ENCODE measurements at regions not wholly inside any gene's neighbourhood (a gene's known extent, or its start where the extent isn't known, plus 50 kb on each side); places are given as distances from the start of the nearest gene placed in this dataset.

GRCh38 chr16:50953290-50953689 is 197.8 kb downstream of the SALL1 start:
- no peak for DNase-seq

GRCh38 chr16:50950955-50951354 is 200.1 kb downstream of the SALL1 start:
- no peak for DNase-seq

GRCh38 chr16:50948268-50948930 is 202.7 kb downstream of the SALL1 start:
- no peak for DNase-seq

- DNase-seq: no peak
These were observed 203.2 kb downstream of the SALL1 start for GRCh38 chr16:50947826-50948225.

GRCh38 chr16:50946606-50947005 is 204.5 kb downstream of the SALL1 start:
- DNase-seq: no peak

GRCh38 chr16:50946098-50946497 is 204.2 kb downstream of the CYLD start:
- no peak for DNase-seq

GRCh38 chr16:50945171-50945570 is 203.3 kb downstream of the CYLD start:
- DNase-seq: no peak

- DNase-seq: no peak
These were observed 202.6 kb downstream of the CYLD start for GRCh38 chr16:50944436-50944835.

GRCh38 chr16:50944033-50944432 is 202.1 kb downstream of the CYLD start:
- no peak for DNase-seq

- DNase-seq: no peak
These were observed 200.3 kb downstream of the CYLD start for GRCh38 chr16:50942143-50942542.

GRCh38 chr16:50941681-50942080 is 199.8 kb downstream of the CYLD start:
- no peak for DNase-seq

- no peak for DNase-seq
These were observed 198.5 kb downstream of the CYLD start for GRCh38 chr16:50940275-50940854.

GRCh38 chr16:50939356-50939755 is 197.5 kb downstream of the CYLD start:
- no peak for DNase-seq

- no peak for DNase-seq
These were observed 197.0 kb downstream of the CYLD start for GRCh38 chr16:50938932-50939331.

GRCh38 chr16:50933262-50933661 is 191.4 kb downstream of the CYLD start:
- no peak for DNase-seq

- DNase-seq: no peak
These were observed 190.6 kb downstream of the CYLD start for GRCh38 chr16:50932348-50932935.

GRCh38 chr16:50928065-50928464 is 186.2 kb downstream of the CYLD start:
- no peak for DNase-seq

- DNase-seq: no peak
These were observed 184.0 kb downstream of the CYLD start for GRCh38 chr16:50925758-50926357.

GRCh38 chr16:50924759-50925545 is 183.1 kb downstream of the CYLD start:
- DNase-seq: no peak

- DNase-seq: no peak
These were observed 176.2 kb downstream of the CYLD start for GRCh38 chr16:50917950-50918703.

GRCh38 chr16:50916040-50916439 is 174.2 kb downstream of the CYLD start:
- DNase-seq: no peak

GRCh38 chr16:50915120-50915519 is 173.2 kb downstream of the CYLD start:
- DNase-seq: no peak

GRCh38 chr16:50910736-50911100 is 168.8 kb downstream of the CYLD start:
- no peak for DNase-seq

All from CD4-positive, alpha-beta T cell treated with Interleukin-12 subunit alpha and Interleukin-12 subunit beta, for 1 hour (primary cell).